Endodermal cell (in vitro differentiated cells): ENCODE measurements at regions not wholly inside any gene's neighbourhood (a gene's known extent, or its start where the extent isn't known, plus 50 kb on each side); places are given as distances from the start of the nearest gene placed in this dataset.

Experiments used
- DNase-seq: peaks from one replicate; pipeline ENCODE4 v3.0.0-alpha.2; 2017
- H3K27ac ChIP-seq: 2 replicates; pipeline ENCODE4 v1.5.1; 2013; ENCODE audit warnings: mild to moderate bottlenecking, low read depth, low read length, moderate library complexity
- H3K27me3 ChIP-seq: 2 replicates; pipeline ENCODE4 v1.6.1; 2013; ENCODE audit warnings: mild to moderate bottlenecking, low read length, moderate library complexity; ENCODE audit not compliant: insufficient read depth, control insufficient read depth, poor library complexity, severe bottlenecking
- H3K36me3 ChIP-seq: 2 replicates; pipeline ENCODE4 v1.7.0; 2013; ENCODE audit warnings: mild to moderate bottlenecking, low read length, moderate library complexity; ENCODE audit not compliant: control insufficient read depth, insufficient read depth
- H3K4me1 ChIP-seq: one replicate; pipeline ENCODE4 v1.7.0; 2013; ENCODE audit warnings: low read length; ENCODE audit not compliant: control insufficient read depth, insufficient read depth
- H3K4me3 ChIP-seq: 2 replicates; pipeline ENCODE4 v1.5.1; 2013; ENCODE audit warnings: mild to moderate bottlenecking, low read length, moderate library complexity
- H3K9ac ChIP-seq: 2 replicates; pipeline ENCODE4 v1.6.1; 2013; ENCODE audit warnings: mild to moderate bottlenecking, low read length, moderate library complexity; ENCODE audit not compliant: poor library complexity, severe bottlenecking; ENCODE audit errors: extremely low read depth
- H3K9me3 ChIP-seq: 2 replicates; pipeline ENCODE4 v1.6.1; 2013; ENCODE audit warnings: mild to moderate bottlenecking, low read length, moderate library complexity; ENCODE audit not compliant: control insufficient read depth
- H3K27ac Mint-ChIP-seq: 2 replicates; pipeline ENCODE4 v1.8.0; 2020; ENCODE audit warnings: mixed read lengths
- H3K27me3 Mint-ChIP-seq: 2 replicates; pipeline ENCODE4 v1.8.0; 2021; ENCODE audit warnings: mild to moderate bottlenecking, mixed read lengths; ENCODE audit not compliant: insufficient read depth
- H3K36me3 Mint-ChIP-seq: 2 replicates; pipeline ENCODE4 v1.8.0; 2020; ENCODE audit warnings: low read depth, mixed read lengths
- H3K4me1 Mint-ChIP-seq: 2 replicates; pipeline ENCODE4 v1.8.0; 2020; ENCODE audit warnings: mixed read lengths
- H3K4me3 Mint-ChIP-seq: 2 replicates; pipeline ENCODE4 v1.8.0; 2020; ENCODE audit warnings: mild to moderate bottlenecking, moderate library complexity, mixed read lengths
- H3K9me3 Mint-ChIP-seq: 2 replicates; pipeline ENCODE4 v1.8.0; 2020; ENCODE audit warnings: mild to moderate bottlenecking, mixed read lengths
- WGBS, 2 experiments: methylation state at CpG; one replicate each; pipeline versions ENCODE4 v1.1.5 to v1.1.7; 2013; ENCODE audit warnings: missing lambda C conversion rate in 2 of 2, mixed read lengths in 1 of 2; ENCODE audit not compliant: insufficient coverage in 1 of 2, insufficient read length in 1 of 2; 5-methylcytosine and 5-hydroxymethylcytosine counted together
- TF ChIP-seq, protein P1 (sequence below): fragments of 200-600 bp; sonication (generic); conservative IDR thresholded peaks from 2 replicates; pipeline ENCODE4 v1.5.0; 2021; ENCODE audit warnings: antibody characterized with exemption, mild to moderate bottlenecking

DNA sequence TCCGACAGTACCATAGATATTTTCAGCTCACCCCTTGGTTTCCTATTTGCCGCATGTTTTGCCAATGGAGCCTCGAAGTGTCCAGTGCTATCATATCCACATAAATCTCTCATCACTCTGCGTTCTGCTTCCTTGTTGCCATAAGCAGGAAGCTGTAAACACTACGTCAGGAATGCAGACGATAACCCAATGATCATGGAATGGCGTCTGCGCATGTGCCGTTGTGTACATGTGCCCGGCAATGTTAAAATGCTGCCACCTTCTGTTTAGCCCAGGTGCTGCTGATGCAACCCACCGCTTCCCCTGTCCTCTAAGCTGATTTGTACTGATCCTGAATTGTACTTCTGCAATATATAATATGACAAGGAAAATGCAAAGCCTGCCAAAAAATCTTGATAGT lies 607.5 kb downstream of the HDGFL1 start:
- Histone ChIP-seq H3K36me3 (no peaks in the 10 kb centered on the region), H3K9ac (no peak overlapping the region), H3K27me3 (no peaks in the 10 kb centered on the region), H3K4me1 (no peaks in the 10 kb centered on the region), H3K4me3 (peak overlapping the region; percentile 10), H3K9me3 (peaks cover 46% of the 10 kb centered on the region), H3K27ac (no peak overlapping the region)
- no peak overlapping the region for H3K4me3 Mint-ChIP-seq
- peaks cover 5% of the 10 kb centered on the region for H3K36me3 Mint-ChIP-seq
- peaks cover 14% of the 10 kb centered on the region for H3K9me3 Mint-ChIP-seq
- no peak for DNase-seq
- 95 to 96% methylated on average over 11 of the region's 11 CpGs for WGBS, 2 experiments
- H3K27ac Mint-ChIP-seq: no peak overlapping the region
- peaks cover 26% of the 10 kb centered on the region for H3K4me1 Mint-ChIP-seq
- H3K27me3 Mint-ChIP-seq: no peaks in the 10 kb centered on the region
- TF ChIP-seq, protein P1, sequence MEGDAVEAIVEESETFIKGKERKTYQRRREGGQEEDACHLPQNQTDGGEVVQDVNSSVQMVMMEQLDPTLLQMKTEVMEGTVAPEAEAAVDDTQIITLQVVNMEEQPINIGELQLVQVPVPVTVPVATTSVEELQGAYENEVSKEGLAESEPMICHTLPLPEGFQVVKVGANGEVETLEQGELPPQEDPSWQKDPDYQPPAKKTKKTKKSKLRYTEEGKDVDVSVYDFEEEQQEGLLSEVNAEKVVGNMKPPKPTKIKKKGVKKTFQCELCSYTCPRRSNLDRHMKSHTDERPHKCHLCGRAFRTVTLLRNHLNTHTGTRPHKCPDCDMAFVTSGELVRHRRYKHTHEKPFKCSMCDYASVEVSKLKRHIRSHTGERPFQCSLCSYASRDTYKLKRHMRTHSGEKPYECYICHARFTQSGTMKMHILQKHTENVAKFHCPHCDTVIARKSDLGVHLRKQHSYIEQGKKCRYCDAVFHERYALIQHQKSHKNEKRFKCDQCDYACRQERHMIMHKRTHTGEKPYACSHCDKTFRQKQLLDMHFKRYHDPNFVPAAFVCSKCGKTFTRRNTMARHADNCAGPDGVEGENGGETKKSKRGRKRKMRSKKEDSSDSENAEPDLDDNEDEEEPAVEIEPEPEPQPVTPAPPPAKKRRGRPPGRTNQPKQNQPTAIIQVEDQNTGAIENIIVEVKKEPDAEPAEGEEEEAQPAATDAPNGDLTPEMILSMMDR: peak; percentile 26

DNA sequence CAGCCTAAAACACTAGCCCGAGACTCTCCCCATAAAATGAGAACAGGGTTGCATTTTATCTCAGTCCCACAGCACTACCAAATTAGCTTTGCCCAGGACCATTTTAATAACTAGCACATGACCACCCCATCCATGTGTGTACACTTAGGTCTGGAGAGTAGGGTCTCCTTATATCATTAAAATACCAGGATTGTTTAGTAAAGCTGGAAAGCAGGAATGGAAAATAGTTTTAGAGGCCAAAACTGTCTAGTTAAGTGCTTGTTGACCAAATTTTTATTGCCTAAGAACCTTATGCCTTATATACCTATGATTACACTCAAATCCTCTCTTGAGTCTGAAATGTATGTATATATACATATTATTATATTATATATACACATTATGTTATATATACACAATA lies 608.4 kb downstream of the HDGFL1 start:
- H3K4me1 ChIP-seq: no peaks in the 10 kb centered on the region
- 92% methylated on average over 1 of the region's 1 CpG; no CpG with 5 or more reads in 1 of the 2 experiments for WGBS, 2 experiments
- Mint-ChIP-seq H3K4me1 (peaks cover 26% of the 10 kb centered on the region), H3K4me3 (no peak overlapping the region), H3K9me3 (peaks cover 7% of the 10 kb centered on the region), H3K27ac (no peak overlapping the region), H3K36me3 (no peaks in the 10 kb centered on the region), H3K27me3 (no peaks in the 10 kb centered on the region)
- H3K27me3 ChIP-seq: no peaks in the 10 kb centered on the region
- peaks cover 38% of the 10 kb centered on the region for H3K9me3 ChIP-seq
- no peak overlapping the region for H3K9ac ChIP-seq
- TF ChIP-seq, protein P1: no peak
- no peak for DNase-seq
- no peaks in the 10 kb centered on the region for H3K36me3 ChIP-seq
- H3K27ac ChIP-seq: no peak overlapping the region
- H3K4me3 ChIP-seq: peak overlapping the region; percentile 2

DNA sequence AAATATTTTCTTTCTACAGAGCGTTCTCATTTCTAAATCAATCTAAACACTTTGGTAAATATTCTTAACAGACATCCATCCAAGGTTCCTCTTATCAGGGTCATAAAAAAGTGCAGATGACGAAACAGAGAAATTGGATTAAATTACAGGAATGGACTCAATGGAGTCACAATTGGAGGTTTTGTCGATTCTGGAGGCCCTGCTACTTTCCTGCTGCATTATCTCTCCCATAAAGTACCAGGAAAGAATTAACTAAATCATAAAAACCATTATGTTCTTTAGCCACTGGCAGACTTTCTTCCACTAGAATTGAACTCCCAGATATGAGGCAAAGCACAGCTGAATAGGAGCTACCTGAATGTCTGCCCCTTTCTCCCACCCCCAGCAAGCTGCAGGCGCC lies 610.6 kb downstream of the HDGFL1 start:
- TF ChIP-seq, protein P1: no peak
- Mint-ChIP-seq H3K27me3 (no peaks in the 10 kb centered on the region), H3K4me3 (no peak overlapping the region), H3K36me3 (no peaks in the 10 kb centered on the region), H3K27ac (no peak overlapping the region), H3K9me3 (peaks cover 2% of the 10 kb centered on the region), H3K4me1 (peaks cover 31% of the 10 kb centered on the region)
- Histone ChIP-seq H3K4me3 (peak overlapping the region; percentile 46), H3K27me3 (no peaks in the 10 kb centered on the region), H3K9me3 (peaks cover 38% of the 10 kb centered on the region), H3K9ac (no peak overlapping the region), H3K4me1 (no peaks in the 10 kb centered on the region), H3K36me3 (no peaks in the 10 kb centered on the region), H3K27ac (peak overlapping the region; percentile 96)
- no peak for DNase-seq
- 70 to 92% methylated on average over 2 to 4 of the region's 4 CpGs for WGBS, 2 experiments
